Germinal center (tissue), 1 donor: ENCODE measurements at regions not wholly inside any gene's neighbourhood (a gene's known extent, or its start where the extent isn't known, plus 50 kb on each side); places are given as distances from the start of the nearest gene placed in this dataset.
"Not testable (repeated sequence)": the region's sequence is repeated elsewhere in the genome, so short reads cannot be mapped to it uniquely, and the experiment has no call there.

Experiments
- DNase-seq: peaks from one replicate; pipeline ENCODE4 v3.0.0; 2012; ENCODE audit warnings: mixed read lengths, low spot score

DNA sequence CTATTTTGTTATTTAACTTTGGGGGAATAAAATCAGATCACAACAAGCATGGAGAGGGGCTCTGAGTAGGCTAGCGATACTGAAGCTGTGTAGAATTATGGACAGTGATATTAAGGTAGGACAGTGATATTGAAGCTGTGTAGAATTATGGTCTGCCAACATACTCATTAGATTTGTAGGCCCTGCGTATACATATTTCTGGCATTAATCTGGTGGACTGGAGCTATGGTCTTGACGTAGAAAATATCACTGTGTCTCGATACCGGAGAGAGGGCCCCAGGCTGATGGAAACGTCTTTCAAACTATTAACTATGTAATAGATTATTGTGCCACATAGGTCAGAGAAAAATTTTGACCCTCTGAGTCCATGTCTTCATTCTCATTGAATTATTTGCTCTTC, 511.4 kb downstream of the ADCYAP1 start:
- DNase-seq = no peak

DNA sequence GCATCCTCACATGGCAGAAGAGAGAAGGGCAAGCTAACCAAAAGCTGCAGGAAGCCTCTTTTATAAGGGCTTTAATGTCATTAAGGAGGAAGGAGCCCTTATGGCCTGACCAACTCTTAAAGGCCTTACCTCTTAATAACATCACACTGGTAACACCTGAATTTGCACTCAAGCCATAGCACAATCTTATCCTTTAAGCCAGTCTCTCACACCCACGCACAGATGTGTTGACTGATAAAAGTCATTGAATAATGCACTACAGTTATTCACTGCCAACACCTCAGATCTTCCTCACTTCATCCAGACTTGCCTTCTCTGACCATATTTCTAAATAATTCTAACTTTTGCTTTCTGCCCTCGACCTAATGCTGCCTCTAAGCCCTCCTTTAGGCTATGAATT, 516.8 kb downstream of the ADCYAP1 start:
- no peak for DNase-seq

DNA sequence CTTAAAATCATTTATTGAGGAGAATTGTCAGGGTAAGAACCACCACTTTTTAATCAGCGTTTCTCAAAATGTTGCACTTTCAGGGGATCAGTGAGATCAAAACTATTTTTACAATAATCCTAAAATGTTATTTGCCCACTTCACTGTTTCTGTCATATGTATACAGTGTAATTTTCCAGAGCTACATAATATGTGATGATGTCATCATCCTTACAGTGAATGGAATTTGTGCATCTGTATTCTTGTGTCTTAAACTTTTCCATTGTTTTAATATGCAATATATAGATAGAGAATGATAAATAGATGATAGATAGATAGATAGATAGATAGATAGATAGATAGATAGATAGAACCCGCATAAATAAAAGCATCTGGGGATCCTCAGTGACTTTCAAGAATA, 518.0 kb downstream of the ADCYAP1 start:
- DNase-seq = no peak

DNA sequence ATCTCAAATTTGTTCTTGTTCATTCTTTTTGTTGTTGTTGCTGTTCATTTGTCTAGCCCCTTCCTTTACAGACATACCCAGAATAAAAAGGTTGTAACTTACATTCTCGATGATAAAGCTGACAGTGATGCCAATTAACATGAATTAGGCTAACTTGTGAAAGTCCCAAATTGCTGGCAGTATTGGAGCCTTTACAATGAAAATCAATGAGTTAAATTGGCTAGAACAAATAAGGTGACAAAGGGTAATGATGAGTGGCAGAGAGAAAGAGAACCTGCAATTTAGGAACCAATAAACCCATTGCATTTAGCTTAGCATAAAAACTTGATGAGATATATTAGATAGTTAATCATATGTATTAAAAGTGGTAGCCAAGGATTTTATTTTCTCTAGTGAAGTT, 521.0 kb downstream of the ADCYAP1 start:
- no peak for DNase-seq

DNA sequence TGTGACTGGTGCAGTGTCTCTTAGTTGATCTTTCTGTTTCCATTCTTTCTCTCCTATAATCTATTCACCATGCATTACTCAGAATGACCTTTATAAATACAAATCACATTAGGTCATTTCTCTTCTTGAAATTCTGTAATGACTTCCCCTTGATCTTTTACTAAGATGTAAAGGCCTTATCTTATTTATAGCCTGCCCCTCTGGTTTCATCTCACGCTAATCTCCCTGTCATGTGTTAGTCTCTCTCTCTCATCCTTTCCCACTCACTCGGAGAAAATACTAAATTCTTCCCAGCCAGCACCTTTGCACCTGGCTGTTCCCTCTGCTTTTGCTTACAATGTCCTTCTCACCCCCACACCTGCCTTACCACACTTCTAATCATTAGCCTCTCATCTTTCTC, 530.8 kb downstream of the ADCYAP1 start:
- no peak for DNase-seq

DNA sequence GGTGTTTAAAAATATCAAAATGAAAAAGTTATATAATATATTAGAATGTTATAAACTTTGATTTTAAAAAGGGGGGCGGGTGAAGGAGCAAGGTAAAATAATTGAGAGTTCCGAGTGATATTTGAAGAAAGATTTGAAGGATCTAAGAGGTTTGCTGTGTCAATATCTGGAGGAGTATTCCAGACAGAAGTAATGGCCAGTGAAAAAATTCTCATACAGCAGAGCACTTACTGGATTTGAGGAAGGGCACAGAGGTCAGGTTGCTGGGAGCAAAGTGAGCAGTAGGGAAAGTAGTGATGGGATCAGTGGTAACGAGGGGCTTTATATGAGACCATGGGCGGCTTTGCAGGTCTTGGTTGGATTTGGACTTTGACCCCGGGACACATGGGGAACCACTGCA, 531.5 kb downstream of the ADCYAP1 start:
- no peak for DNase-seq

DNA sequence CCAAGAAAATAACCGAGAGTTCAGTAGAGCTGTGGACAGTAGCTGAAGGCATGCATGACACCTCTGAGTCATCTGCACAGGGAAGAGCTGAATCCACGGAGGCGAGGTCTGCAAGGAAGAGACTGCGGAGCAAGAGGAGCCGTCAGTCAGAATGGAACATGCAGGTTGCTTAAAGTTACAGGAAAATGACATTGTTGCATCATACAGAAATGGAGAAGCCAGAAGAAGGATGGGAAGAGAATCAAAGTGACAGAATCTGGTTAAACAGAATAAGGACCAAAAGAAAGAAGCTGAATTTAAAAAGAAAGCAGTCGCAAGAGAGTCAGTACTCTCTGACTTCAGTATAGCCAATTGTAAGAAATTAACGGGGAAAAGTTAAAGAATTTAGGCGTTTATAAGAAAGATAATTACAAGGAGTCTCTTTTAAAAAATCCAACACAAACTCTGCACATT, 533.8 kb downstream of the ADCYAP1 start:
- no peak for DNase-seq

DNA sequence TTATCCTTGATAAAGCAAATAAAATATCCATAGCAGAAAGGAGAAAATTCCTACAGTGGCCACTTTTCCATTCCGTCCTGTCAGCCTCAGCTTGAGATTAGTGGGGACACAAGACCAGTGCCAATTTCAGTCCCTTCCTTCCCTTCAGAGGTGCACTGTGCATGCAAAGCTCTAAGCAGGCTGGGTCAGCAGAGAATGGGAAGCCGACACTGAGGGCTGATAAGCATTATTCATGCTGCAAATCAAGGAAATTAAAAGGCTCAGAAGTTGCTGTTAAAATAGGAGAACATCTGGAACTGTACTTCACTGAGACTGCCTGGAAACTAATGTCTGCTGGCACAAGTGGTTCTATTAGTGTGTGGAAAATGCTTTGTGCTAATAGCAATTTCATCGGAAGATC, 534.3 kb downstream of the ADCYAP1 start:
- DNase-seq = no peak

DNA sequence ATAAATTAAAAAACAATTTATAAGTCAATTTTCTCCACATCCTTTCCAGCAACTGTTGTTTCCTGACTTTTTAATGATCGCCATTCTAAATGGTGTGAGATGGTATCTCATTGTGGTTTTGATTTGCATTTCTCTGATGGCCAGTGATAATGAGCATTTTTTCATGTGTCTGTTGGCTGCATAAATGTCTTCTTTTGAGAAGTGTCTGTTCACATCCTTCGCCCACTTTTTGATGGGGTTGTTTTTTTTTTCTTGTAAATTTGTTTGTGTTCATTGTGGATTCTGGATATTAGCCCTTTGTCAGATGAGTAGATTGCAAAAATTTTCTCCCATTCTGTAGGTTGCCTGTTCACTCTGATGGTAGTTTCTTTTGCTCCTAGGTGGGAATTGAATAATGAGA, 539.4 kb downstream of the ADCYAP1 start:
- not testable (repeated sequence) for DNase-seq

DNA sequence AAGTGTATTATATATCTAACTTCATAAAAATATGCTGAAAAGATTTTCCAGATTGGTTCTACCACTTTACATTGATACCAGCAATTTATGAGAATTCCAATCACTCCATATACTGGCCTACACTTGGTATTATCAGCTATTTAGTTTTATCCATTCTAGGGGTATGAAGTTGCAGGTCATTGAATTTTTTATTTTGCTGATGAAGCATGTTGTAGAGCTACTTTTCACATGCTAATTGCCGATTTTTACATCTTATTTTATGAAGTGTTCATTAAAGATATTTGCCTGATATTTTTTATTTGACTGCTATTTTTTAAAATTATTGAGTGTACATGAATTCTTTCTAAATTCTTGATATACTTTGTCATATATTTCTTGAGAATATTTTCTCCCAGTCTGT, 542.1 kb downstream of the ADCYAP1 start:
- DNase-seq = no peak

DNA sequence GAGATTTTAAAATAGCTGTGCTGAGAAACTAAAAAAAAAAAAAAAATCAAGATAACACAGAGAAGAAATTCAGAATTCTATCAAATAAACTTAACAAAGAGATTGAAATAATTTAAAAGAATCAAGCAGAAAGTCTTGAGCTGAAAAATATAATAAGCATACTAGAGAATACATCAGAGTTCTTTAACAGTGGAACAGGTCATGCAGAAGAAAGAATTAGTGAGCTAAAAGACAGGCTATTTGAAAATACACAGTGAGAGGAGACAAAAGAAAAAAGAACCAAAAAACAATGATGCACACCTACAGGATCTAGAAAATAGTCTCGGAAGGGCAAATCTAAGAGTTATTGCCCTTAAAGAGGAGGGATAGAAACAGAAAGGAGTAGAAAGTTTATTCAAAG, 548.1 kb downstream of the ADCYAP1 start:
- no peak for DNase-seq

DNA sequence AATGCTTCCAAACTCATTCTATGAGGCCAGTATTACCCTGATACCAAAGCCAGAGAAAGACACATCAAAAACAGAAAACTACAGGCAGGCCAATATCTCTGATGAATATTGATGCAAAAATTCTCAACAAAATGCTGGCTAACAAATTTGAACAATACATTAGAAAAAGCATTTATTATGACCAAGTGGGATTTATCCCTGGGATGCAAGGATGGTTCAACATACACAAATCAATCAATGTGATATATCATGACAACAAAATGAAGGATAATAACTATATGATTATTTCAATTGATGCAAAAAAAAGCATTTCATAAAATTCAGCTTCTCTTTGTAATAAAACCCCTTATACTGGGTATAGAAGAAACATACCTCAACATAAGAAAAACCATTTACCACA, 550.9 kb downstream of the ADCYAP1 start:
- DNase-seq = no peak

DNA sequence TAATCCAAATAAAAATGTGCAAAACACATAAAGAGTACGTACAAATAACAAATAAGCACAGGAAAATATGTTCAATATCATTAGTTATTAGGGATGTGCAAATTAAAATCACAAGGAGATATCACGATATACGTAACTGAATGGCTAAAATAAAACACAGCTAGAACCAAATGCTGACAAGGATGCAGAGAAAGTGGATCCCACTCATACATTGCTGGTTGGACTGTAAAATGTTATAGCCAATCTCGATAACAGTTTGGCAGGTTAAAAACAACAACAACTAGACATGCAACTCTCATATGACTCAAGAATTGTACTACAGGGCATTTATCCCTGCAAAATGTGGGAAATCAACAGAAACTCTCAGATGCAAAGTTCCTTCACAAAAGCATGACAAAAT, 553.9 kb downstream of the ADCYAP1 start:
- no peak for DNase-seq

DNA sequence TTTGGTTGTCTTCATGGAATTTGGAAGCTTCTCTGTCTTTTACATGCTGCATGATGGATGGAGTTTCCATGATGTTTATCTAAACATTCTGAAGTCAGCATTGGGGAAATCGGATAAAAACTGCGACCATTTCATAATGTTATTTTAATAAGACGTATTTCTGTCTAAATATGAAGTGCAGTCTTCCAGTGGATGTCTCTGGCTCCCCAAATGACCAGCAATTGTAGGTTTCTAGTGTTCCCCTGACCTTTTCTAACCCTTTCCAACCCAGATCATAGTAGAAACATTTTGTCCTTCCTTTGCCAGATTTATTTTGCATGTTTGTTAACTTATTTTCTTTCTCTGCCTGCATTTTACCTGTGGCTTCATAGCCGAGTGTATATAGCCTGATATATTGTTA, 559.3 kb downstream of the ADCYAP1 start:
- DNase-seq = no peak

DNA sequence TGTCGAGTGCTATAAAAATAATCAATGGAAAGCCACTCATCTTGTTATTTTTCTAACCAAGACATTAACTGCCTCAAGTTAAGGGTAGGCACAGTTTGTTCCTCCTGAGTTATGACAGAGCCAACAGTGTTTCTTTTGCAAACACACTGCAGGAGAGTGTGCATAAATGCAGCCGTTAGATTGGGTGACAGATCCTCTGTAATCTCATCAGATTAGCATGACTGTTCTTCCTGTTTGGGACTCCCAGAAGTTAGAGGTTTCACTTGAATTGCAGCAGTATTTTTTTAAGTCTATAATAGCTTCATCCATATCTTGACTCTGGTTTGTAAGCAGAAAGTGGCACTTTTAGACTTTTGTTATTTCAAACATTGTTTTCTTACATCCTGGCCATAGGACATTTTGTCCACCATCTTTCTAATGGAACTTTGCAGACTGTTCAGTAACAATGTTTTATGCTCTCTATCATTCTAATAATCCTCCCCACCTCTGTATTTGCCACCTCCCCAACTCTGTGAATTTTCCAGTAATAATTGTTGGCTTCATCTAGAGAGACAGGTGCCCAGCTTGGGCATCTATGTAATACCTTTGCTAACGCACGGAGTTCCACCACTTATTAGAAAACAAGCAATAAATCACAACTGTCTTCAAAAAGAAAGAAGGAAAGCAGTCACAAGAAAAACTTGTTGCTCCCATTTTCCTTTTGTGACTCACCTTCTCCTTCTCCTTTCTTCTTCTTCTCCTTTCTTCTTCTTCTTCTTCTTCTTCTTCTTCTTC, 560.0 kb downstream of the ADCYAP1 start:
- no peak for DNase-seq

DNA sequence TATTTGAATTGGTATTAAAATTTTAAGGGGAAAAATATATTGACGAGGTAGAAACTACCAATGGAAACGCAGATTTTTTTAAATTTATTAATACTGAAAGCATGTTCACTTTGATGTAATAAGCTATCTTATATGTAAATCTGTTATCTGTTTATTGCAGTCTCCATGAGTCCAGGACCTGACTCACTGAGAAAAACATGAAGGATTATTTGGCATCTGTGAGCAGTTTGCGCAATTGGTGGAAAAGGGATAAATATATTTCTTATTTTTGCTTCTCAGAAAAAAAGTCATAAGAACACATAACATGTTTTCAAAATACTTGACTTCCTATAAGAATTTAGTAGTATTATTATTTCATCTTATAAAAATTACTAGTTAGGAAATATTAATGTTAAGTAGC, 561.4 kb downstream of the ADCYAP1 start:
- no peak for DNase-seq

DNA sequence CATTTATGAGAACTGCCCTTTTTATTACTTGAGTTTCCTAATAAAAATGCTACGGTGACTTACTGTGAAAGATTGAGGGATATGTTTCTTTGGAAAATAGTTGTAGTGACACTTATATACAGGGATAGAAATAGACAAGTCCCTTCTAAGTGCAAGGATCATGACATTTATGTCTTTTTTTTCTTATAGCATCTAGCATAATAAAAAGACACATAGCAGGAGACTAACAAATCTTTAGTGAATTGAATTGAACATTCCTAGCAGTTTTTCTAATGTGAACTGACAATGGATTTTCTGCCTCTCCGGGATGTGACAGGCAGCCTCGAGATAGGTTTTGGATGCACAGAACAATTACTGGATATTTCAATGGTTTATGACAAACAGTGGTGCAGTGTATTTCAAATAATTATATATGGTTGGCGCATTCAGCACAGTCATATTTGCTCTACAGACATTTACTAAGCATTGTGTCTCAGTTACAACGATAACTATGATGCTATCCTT, 562.8 kb downstream of the ADCYAP1 start:
- DNase-seq = no peak

DNA sequence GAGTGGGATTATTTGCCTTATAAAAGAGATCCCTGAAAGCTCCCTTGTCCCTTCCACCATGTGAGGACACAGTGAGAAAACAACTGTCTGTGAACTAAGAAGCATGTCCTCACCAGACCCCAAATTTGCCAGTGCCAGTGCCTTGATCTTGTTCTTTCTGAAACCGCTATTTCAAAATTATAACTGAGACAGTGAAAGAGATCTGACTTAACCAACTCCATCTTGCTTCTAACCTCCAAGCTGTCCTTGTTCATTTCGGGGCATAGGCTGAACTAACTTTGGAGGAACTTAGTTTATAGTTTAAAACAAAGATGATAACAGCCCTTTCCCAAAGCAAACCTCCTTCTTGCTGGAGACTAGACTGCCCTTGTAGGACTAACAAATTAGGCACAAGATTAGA, 563.9 kb downstream of the ADCYAP1 start:
- no peak for DNase-seq

DNA sequence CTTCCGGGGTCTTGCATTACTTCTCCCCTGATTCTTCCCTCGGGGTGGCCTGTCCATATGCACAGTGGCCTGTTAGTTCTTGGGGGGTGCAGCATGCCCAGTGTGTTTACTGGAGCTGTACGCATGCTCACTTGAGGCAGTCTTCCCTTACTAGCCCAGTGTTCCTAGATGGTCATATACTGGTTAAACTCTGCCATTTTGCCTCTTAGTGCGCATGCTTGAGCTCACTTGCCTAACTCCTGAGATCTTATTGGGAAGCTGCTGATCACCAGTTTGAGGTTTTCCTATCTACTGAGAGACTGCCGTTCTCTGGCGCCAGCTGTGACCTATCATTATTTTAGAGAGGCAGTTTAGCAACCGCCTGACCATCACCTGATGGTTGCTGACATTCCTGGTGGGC, 571.2 kb downstream of the ADCYAP1 start:
- DNase-seq = no peak

DNA sequence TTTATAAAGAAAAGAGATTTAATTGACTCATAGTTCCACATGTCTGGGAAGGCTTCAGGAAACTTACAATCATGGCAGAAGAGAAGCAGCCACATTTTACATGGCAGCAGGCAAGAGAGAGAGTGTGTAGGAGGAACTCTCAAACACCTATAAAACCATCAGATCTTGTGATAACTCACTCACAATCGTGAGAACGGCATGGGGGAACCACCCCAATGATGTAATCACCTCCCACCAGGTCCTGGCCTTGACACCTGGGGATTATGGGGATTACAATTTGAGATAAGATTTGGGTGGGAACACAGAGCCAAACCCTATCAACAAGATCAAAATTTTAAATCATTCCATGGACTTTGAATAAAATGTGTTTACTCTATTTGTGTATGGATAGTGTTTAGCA, 575.6 kb downstream of the ADCYAP1 start:
- no peak for DNase-seq

DNA sequence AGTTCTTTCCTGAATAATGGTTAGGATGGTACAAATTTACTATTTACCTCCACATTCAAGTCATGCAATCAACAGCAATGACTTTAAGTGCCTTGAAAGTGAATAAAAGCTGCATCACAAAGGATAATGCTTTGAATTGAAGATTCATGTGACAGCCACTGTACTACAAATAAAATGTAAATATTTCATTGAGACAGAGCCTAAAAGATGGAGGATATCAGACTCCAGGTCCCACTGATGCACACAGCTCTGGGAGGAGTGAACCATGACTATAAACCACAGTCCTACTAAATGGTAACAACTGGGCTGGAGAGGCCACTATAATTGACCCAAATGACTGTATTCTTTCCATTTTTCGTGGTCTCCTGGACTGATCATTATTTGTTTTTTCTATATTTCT, 576.9 kb downstream of the ADCYAP1 start:
- DNase-seq = no peak

DNA sequence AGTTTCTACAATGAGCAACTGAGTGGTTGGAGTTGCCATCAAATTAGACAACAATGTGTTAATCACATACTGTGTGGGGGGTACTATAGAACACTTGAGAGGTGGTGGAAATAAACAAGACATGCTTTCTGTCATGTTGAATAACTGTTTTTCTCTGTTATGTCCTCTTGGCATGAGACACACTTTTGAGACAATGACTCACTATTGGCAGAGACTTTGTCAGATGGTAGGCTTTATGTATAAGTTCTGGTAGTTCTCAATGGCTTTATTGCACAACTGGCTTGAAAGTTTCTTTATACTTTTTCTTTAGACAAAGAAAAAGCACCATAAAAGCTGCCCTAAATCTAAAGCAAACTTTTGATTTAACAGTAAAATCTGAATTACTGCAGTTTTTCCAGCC, 578.7 kb downstream of the ADCYAP1 start:
- DNase-seq = no peak

DNA sequence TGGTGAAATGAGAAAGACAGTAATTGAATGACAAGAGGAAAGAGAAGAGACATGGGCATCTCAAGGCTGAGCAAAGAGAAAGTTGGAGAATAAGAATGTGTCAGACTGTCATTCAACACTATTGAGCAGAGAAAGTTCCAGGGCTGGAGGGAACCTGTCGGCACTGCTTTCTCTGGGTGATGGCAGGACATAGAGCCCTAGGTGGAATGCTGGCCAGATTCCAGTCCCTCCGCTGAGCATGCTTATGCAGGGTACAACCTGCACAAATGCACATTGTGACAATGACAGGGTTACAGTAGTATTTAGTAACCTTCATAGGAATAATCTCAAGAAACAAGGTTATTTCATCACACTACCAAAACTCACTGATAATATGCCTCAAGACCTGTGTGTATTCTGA, 582.8 kb downstream of the ADCYAP1 start:
- no peak for DNase-seq

DNA sequence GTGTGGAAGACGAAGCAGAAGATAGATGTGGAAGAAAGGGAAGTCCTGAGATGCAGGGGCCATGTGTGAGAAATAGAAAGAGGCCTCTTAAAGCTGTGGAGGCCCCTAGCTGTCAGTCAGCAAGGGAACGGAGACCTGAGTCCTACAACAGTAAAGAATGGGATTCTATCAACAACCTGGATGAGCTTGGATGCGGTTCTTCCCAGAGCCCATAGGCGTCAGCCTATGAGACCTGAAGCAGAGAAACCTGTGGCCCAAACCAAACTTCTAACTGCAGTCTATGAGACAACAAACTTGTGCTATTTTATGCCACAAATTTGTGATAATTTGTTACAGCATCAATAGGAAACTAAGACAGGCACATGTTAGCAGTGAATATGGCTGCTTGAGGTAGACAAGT, 583.7 kb downstream of the ADCYAP1 start:
- no peak for DNase-seq
